IMR-90 (cell line): ENCODE measurements at regions not wholly inside any gene's neighbourhood (a gene's known extent, or its start where the extent isn't known, plus 50 kb on each side); places are given as distances from the start of the nearest gene placed in this dataset.

ENCODE experiments used
- ATAC-seq: fragments of 200-7000 bp; cut with Tn5 transposase; 2 replicates; pipeline ENCODE4 v1.9.1; 2020; ENCODE audit warnings: low read depth, mild to moderate bottlenecking, moderate library complexity
- BruUV-seq: library from RNA; stranded (reverse); fragments of 400-500 nt; replicated peaks from 2 replicates; lab custom pipeline; 2021; lab: Mats Ljungman, UMichigan
- CTCF ChIA-PET: fragments of 300-600 bp; formaldehyde crosslinking; extraction: SDS; loops from one replicate; lab custom pipeline; 2021; ENCODE audit warnings: antibody characterized with exemption; lab: Yijun Ruan, JAX
- POLR2A ChIA-PET: fragments of 300-600 bp; sonication (Branson Sonifier 250); formaldehyde crosslinking; loops from one replicate; lab custom pipeline; 2022; ENCODE audit warnings: antibody characterized with exemption; ENCODE audit not compliant: unreplicated experiment; lab: Charles Lee
- DNase-seq: peaks from one replicate; pipeline ENCODE4 v3.0.0; 2013
- H2AFZ ChIP-seq: replicated peaks from 2 replicates; pipeline ENCODE3; 2013; ENCODE audit warnings: low read length, mild to moderate bottlenecking; ENCODE audit not compliant: poor library complexity
- H2AK5ac ChIP-seq: 2 replicates; pipeline ENCODE4 v1.6.1; 2013; ENCODE audit warnings: low read depth, low read length, inconsistent platforms
- H2AK9ac ChIP-seq: replicated peaks from 2 replicates; pipeline ENCODE3; 2013; ENCODE audit warnings: mild to moderate bottlenecking, low read depth, low read length, moderate library complexity; ENCODE audit not compliant: poor library complexity
- H2BK120ac ChIP-seq: 2 replicates; pipeline ENCODE4 v1.6.1; 2013; ENCODE audit warnings: low read depth, low read length, inconsistent platforms
- H2BK15ac ChIP-seq: 3 replicates; pipeline ENCODE4 v1.6.1; 2013; ENCODE audit warnings: low read depth, low read length, inconsistent platforms
- H2BK20ac ChIP-seq: 2 replicates; pipeline ENCODE4 v1.6.1; 2013; ENCODE audit warnings: low read depth, mild to moderate bottlenecking, inconsistent platforms, low read length, moderate library complexity
- H2BK5ac ChIP-seq: 2 replicates; pipeline ENCODE4 v1.6.1; 2013; ENCODE audit warnings: mild to moderate bottlenecking, low read depth, low read length, inconsistent platforms; ENCODE audit not compliant: poor library complexity, severe bottlenecking
- H3K14ac ChIP-seq: replicated peaks from 2 replicates; pipeline ENCODE4 v1.6.1; 2013; ENCODE audit warnings: low read depth, low read length, inconsistent platforms
- H3K18ac ChIP-seq: 2 replicates; pipeline ENCODE4 v1.6.1; 2013; ENCODE audit warnings: low read depth, low read length, control low read depth
- H3K23ac ChIP-seq: 2 replicates; pipeline ENCODE4 v1.6.1; 2013; ENCODE audit warnings: low read depth, low read length, inconsistent platforms
- H3K27ac ChIP-seq: 2 replicates; pipeline ENCODE4 v1.5.1; 2013; ENCODE audit warnings: mild to moderate bottlenecking, control low read depth, low read length; ENCODE audit not compliant: insufficient read depth
- H3K27me3 ChIP-seq: 2 replicates; pipeline ENCODE4 v1.6.1; 2013; ENCODE audit warnings: low read length; ENCODE audit not compliant: control insufficient read depth, insufficient read depth
- H3K36me3 ChIP-seq: 2 replicates; pipeline ENCODE4 v1.6.1; 2013; ENCODE audit warnings: low read length, mixed read lengths; ENCODE audit not compliant: control insufficient read depth, insufficient read depth
- H3K4ac ChIP-seq: 2 replicates; pipeline ENCODE4 v1.6.1; 2013; ENCODE audit warnings: low read depth, low read length, inconsistent platforms
- H3K4me1 ChIP-seq: 2 replicates; pipeline ENCODE4 v1.6.1; 2013; ENCODE audit warnings: low read length, mixed read lengths; ENCODE audit not compliant: control insufficient read depth, insufficient read depth
- H3K4me2 ChIP-seq: 2 replicates; pipeline ENCODE4 v1.6.1; 2013; ENCODE audit warnings: low read depth, mild to moderate bottlenecking, control low read depth, low read length, moderate library complexity
- H3K4me3 ChIP-seq: 2 replicates; pipeline ENCODE4 v1.5.1; 2013; ENCODE audit warnings: low read depth, mild to moderate bottlenecking, control low read depth, low read length, moderate library complexity; ENCODE audit not compliant: insufficient read depth
- H3K56ac ChIP-seq: 2 replicates; pipeline ENCODE4 v1.6.1; 2013; ENCODE audit warnings: low read length, inconsistent platforms; ENCODE audit not compliant: insufficient read depth; ENCODE audit errors: extremely low read depth
- H3K79me1 ChIP-seq, 2 experiments: 2 replicates each; pipeline ENCODE4 v1.6.1; 2013; ENCODE audit warnings: low read length in 2 of 2, inconsistent platforms in 1 of 2, low read depth in 1 of 2
- H3K9ac ChIP-seq: 2 replicates; pipeline ENCODE4 v1.6.1; 2013; ENCODE audit warnings: low read depth, low read length, control low read depth
- H3K9me1 ChIP-seq: 2 replicates; pipeline ENCODE4 v1.6.1; 2013; ENCODE audit warnings: low read length, inconsistent platforms; ENCODE audit not compliant: insufficient read depth
- H3K9me3 ChIP-seq: 2 replicates; pipeline ENCODE4 v1.6.1; 2013; ENCODE audit warnings: low read length; ENCODE audit not compliant: control insufficient read depth, insufficient read depth
- H4K20me1 ChIP-seq: 2 replicates; pipeline ENCODE4 v1.6.1; 2013; ENCODE audit warnings: low read length, inconsistent platforms; ENCODE audit not compliant: insufficient read depth
- H4K5ac ChIP-seq: 2 replicates; pipeline ENCODE4 v1.6.1; 2013; ENCODE audit warnings: mild to moderate bottlenecking, low read depth, low read length, control low read depth
- H4K8ac ChIP-seq, 2 experiments: 2 replicates each; pipeline ENCODE4 v1.6.1; 2013; ENCODE audit warnings: low read depth in 2 of 2, low read length in 2 of 2, control low read depth in 1 of 2, inconsistent platforms in 1 of 2
- H4K91ac ChIP-seq: 2 replicates; pipeline ENCODE4 v1.6.1; 2013; ENCODE audit warnings: low read depth, low read length, inconsistent platforms; ENCODE audit not compliant: insufficient read depth
- CEBPB ChIP-seq: IDR thresholded peaks from 2 replicates; pipeline ENCODE4 v1.6.1; 2012; ENCODE audit warnings: low read depth, low read length, improper control_type of control experiment
- CHD1 ChIP-seq: IDR thresholded peaks from 2 replicates; pipeline ENCODE4 v1.6.1; 2012; ENCODE audit warnings: low read depth, low read length, improper control_type of control experiment
- FOS ChIP-seq: fragments of 150-350 bp; IDR thresholded peaks from 2 replicates; pipeline ENCODE4 v1.6.1; 2016; ENCODE audit warnings: low read depth, low read length
- MAFK ChIP-seq: IDR thresholded peaks from 2 replicates; pipeline ENCODE4 v1.6.1; 2012; ENCODE audit warnings: low read depth, low read length, improper control_type of control experiment
- MAZ ChIP-seq: IDR thresholded peaks from 2 replicates; pipeline ENCODE4 v1.6.1; 2012; ENCODE audit warnings: low read depth, mild to moderate bottlenecking, low read length, improper control_type of control experiment, moderate library complexity, borderline replicate concordance
- NFE2L2 ChIP-seq: fragments of 150-350 bp; IDR thresholded peaks from 2 replicates; pipeline ENCODE4 v1.6.1; 2016; ENCODE audit warnings: low read depth, mild to moderate bottlenecking, low read length
- POLR2A ChIP-seq: IDR thresholded peaks from 2 replicates; pipeline ENCODE4 v1.6.1; 2012; ENCODE audit warnings: mild to moderate bottlenecking, low read depth, low read length
- RAD21 ChIP-seq: IDR thresholded peaks from 2 replicates; pipeline ENCODE4 v1.6.1; 2012; ENCODE audit warnings: low read length, improper control_type of control experiment
- RCOR1 ChIP-seq: IDR thresholded peaks from 2 replicates; pipeline ENCODE4 v1.6.1; 2012; ENCODE audit warnings: mild to moderate bottlenecking, low read length, improper control_type of control experiment; ENCODE audit not compliant: insufficient replicate concordance
- RFX5 ChIP-seq: IDR thresholded peaks from 2 replicates; pipeline ENCODE4 v1.8.0; 2012; ENCODE audit warnings: low read depth, mild to moderate bottlenecking, low read length, moderate library complexity
- SMC3 ChIP-seq: fragments of 150-350 bp; IDR thresholded peaks from 2 replicates; pipeline ENCODE4 v1.6.1; 2016; ENCODE audit warnings: low read depth, mild to moderate bottlenecking, antibody characterized with exemption, low read length, moderate library complexity
- WGBS, 2 experiments: methylation state at CpG; one replicate each; pipeline versions ENCODE4 v1.1.5 to v1.1.7; 2013; ENCODE audit warnings: missing lambda C conversion rate in 2 of 2; ENCODE audit not compliant: insufficient read length in 1 of 2; ENCODE audit errors: extremely low coverage in 2 of 2; 5-methylcytosine and 5-hydroxymethylcytosine counted together
- dilution Hi-C: fragments of 300-500 bp; cut with HindIII; formaldehyde crosslinking; loops from one replicate; pipeline ENCODE4 v1.14.3; 2018; ENCODE audit warnings: low sequenced_read_pairs; ENCODE audit not compliant: unreplicated experiment
- in situ Hi-C: fragments of 300-500 bp; cut with MboI; formaldehyde crosslinking; loops from 3 replicates; pipeline ENCODE4 v1.14.3; 2019; ENCODE audit warnings: low sequenced_read_pairs, inconsistent platforms, mixed read lengths
- intact Hi-C: fragments of 100-400 bp; cut with micrococcal nuclease; formaldehyde crosslinking; loops from 2 replicates; pipeline ENCODE4 v1.10.0; 2022
- TF ChIP-seq, protein P1 (sequence below): conservative IDR thresholded peaks from 2 replicates; pipeline ENCODE4 v1.5.1; 2012; ENCODE audit warnings: mild to moderate bottlenecking, low read depth, low read length, improper control_type of control experiment
- TF ChIP-seq, protein P2 (sequence below): fragments of 150-350 bp; IDR thresholded peaks from 2 replicates; pipeline ENCODE4 v1.6.1; 2016; ENCODE audit warnings: low read depth, mild to moderate bottlenecking, low read length, moderate library complexity, borderline replicate concordance

DNA sequence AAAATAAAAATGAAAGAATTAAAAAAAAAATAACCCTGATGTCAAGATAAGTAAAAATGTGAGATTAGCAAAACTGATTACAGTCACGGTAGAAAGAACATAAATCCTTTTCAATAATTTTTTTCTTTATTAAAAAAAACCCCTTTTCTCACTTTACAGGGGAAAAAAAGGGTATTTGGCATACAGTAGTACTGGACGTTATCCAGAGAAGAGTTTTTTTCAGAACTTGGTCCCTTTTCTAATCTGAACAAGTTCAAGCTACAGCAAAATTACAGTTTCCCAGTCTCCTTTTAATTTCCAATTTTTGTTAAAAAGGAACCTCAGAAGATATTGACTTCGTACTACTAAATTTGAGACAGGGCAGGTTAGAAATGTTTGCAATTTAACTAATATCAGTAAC is 134.7 kb upstream of the DCN start:
- dilution Hi-C loops (no loop called here), in situ Hi-C loops (no loop called here), intact Hi-C loops (loop anchor here (1.0 to 5.0 kb wide), 2 partner anchors 9 to 40 kb away; no protein-coding TSS in a partner anchor)
- no peak overlapping the region for H2AK9ac ChIP-seq
- H3K4me1 ChIP-seq, result peaks cover 8% of the 10 kb centered on the region
- peak overlapping the region; percentile 79; the same call in 1 of the 2 replicates for H3K23ac ChIP-seq
- POLR2A ChIA-PET, result no interaction called here
- no peak overlapping the region for H2AK5ac ChIP-seq
- H4K8ac ChIP-seq, result peak overlapping the region in 1 of 2 experiments; percentile 68; a peak in 1 of 4 replicates
- H2BK15ac ChIP-seq, result no peak overlapping the region
- H3K79me1 ChIP-seq, result peaks cover 0 to 3% of the 10 kb centered on the region in 2 experiments; a peak in 1 of 4 replicates
- no peaks in the 10 kb centered on the region for H4K20me1 ChIP-seq
- H3K56ac ChIP-seq, result peak overlapping the region; percentile 88; the same call in 1 of the 2 replicates
- no TSS peak for BruUV-seq
- TF ChIP-seq NFE2L2, result no peak
- TF ChIP-seq SMC3, result no peak
- TF ChIP-seq MAFK, result no peak
- TF ChIP-seq RAD21, result no peak
- TF ChIP-seq RFX5, result no peak
- TF ChIP-seq POLR2A, result no peak
- TF ChIP-seq CEBPB, result no peak
- TF ChIP-seq MAZ, result no peak
- TF ChIP-seq, protein P1, sequence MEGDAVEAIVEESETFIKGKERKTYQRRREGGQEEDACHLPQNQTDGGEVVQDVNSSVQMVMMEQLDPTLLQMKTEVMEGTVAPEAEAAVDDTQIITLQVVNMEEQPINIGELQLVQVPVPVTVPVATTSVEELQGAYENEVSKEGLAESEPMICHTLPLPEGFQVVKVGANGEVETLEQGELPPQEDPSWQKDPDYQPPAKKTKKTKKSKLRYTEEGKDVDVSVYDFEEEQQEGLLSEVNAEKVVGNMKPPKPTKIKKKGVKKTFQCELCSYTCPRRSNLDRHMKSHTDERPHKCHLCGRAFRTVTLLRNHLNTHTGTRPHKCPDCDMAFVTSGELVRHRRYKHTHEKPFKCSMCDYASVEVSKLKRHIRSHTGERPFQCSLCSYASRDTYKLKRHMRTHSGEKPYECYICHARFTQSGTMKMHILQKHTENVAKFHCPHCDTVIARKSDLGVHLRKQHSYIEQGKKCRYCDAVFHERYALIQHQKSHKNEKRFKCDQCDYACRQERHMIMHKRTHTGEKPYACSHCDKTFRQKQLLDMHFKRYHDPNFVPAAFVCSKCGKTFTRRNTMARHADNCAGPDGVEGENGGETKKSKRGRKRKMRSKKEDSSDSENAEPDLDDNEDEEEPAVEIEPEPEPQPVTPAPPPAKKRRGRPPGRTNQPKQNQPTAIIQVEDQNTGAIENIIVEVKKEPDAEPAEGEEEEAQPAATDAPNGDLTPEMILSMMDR, result no peak
- TF ChIP-seq, protein P2, sequence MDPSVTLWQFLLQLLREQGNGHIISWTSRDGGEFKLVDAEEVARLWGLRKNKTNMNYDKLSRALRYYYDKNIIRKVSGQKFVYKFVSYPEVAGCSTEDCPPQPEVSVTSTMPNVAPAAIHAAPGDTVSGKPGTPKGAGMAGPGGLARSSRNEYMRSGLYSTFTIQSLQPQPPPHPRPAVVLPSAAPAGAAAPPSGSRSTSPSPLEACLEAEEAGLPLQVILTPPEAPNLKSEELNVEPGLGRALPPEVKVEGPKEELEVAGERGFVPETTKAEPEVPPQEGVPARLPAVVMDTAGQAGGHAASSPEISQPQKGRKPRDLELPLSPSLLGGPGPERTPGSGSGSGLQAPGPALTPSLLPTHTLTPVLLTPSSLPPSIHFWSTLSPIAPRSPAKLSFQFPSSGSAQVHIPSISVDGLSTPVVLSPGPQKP, result no peak
- no peak for TF ChIP-seq FOS
- no peak for TF ChIP-seq RCOR1
- TF ChIP-seq CHD1, result no peak
- H3K36me3 ChIP-seq, result no peaks in the 10 kb centered on the region
- H4K91ac ChIP-seq, result peak overlapping the region; percentile 66; the same call in 1 of the 2 replicates
- H2BK5ac ChIP-seq, result peak overlapping the region; percentile 96
- H3K27me3 ChIP-seq, result no peaks in the 10 kb centered on the region
- H3K9me1 ChIP-seq, result no peaks in the 10 kb centered on the region
- peak overlapping the region; percentile 49; the same call in 1 of the 2 replicates for H3K4ac ChIP-seq
- H3K9me3 ChIP-seq, result no peaks in the 10 kb centered on the region
- DNase-seq (no peak), ATAC-seq (no peak)
- H3K27ac ChIP-seq, result peak overlapping the region; percentile 93; the same call in 1 of the 2 replicates
- no peak overlapping the region for H2AFZ ChIP-seq
- H2BK20ac ChIP-seq, result peak overlapping the region; percentile 88
- peak overlapping the region; percentile 94 for H2BK120ac ChIP-seq
- H3K4me3 ChIP-seq, result no peak overlapping the region
- CTCF ChIA-PET, result interaction anchor here (0.8 to 1.4 kb wide), 2 partner anchors 53 to 209 kb away, joined by 3 read pairs; no protein-coding TSS in a partner anchor
- peak overlapping the region; percentile 88 for H4K5ac ChIP-seq
- no peak overlapping the region for H3K4me2 ChIP-seq
- no CpG with 5 or more reads among the region's 3 CpGs for WGBS, 2 experiments
- H3K18ac ChIP-seq, result peak overlapping the region; percentile 98
- H3K9ac ChIP-seq, result peak overlapping the region; percentile 37; the same call in 1 of the 2 replicates
- 0 out of 2 replicates have a peak overlapping the region, but pooled peaks have one; percentile 45 for H3K14ac ChIP-seq
